Transverse colon (tissue), 3 donors: ENCODE measurements at regions not wholly inside any gene's neighbourhood (a gene's known extent, or its start where the extent isn't known, plus 50 kb on each side); places are given as distances from the start of the nearest gene placed in this dataset.

ENCODE experiments used
- CTCF ChIP-seq, 5 experiments: fragments of 200-600 bp in 3 of 5; fragments of 450-650 bp in 2 of 5; sonication (generic) in 3 of 5; IDR thresholded peaks; 1 replicate in 2 of 5; 2 replicates in 3 of 5; pipeline ENCODE4 v1.5.1; 2016 to 2017; ENCODE audit warnings: antibody characterized with exemption in 5 of 5, inconsistent platforms in 3 of 5, mild to moderate bottlenecking in 2 of 5, moderate library complexity in 1 of 5
- POLR2A ChIP-seq: fragments of 450-650 bp; IDR thresholded peaks from one replicate; pipeline ENCODE4 v1.6.1; 2016; ENCODE audit warnings: antibody characterized with exemption, mild to moderate bottlenecking, moderate library complexity

DNA sequence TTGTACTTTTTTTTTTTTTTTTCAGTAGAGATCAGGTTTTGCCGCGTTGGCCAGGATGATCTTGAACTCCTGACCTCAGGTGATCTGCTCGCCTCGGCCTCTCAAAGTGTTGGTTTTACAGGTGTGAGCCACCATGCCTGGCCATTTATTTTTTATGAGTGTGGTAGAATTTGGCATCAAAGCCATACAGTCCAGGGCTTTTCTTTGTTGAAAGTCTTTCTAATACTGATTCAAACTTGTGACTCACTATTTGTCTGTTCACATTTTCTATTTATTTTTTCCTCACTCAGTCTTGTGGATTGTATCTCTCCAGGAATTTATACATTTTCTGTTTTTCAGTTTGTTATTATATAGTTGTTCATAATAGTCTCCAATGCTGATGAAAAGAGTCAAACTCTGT, 66.5 kb upstream of the SPIN4 start:
- TF ChIP-seq CTCF (IDR thresholded peaks at IDR 0.05) (no peak), POLR2A (no peak)
